ENCODE measurements at regions not wholly inside any gene's neighbourhood (a gene's known extent, or its start where the extent isn't known, plus 50 kb on each side); places are given as distances from the start of the nearest gene placed in this dataset.

DNA sequence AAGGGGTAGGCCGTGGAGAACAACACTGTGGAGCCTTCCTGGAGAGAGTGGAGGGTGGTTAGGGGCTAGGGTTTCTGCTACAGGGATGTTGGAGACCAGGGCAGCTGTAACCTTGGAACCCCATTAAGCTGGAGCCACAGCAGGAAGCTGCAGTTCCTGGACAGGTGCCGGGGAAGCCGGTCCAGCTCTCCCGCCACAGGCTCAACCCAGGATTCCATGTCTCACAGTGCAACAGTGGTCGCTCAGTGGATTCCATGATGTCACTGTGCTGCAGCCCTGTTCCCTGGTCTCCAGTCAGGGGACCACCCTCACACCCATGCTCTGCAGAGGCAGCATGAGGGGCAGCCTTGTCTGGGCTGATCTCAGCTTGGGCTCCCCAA, 264.6 kb upstream of the CDYL start:
- no peak overlapping the region for H3K4me3 ChIP-seq (ENCODE audit: low read depth, low read length)
- ChIA-PET CTCF (no interaction called here), POLR2A (no interaction called here)
- no peaks in the 10 kb centered on the region for H3K36me3 ChIP-seq (ENCODE audit: control insufficient read depth, insufficient read depth, low read length)
- H3K27me3 ChIP-seq (ENCODE audit: control insufficient read depth, insufficient read depth, low read length), result no peaks in the 10 kb centered on the region
- TF ChIP-seq, protein P1, sequence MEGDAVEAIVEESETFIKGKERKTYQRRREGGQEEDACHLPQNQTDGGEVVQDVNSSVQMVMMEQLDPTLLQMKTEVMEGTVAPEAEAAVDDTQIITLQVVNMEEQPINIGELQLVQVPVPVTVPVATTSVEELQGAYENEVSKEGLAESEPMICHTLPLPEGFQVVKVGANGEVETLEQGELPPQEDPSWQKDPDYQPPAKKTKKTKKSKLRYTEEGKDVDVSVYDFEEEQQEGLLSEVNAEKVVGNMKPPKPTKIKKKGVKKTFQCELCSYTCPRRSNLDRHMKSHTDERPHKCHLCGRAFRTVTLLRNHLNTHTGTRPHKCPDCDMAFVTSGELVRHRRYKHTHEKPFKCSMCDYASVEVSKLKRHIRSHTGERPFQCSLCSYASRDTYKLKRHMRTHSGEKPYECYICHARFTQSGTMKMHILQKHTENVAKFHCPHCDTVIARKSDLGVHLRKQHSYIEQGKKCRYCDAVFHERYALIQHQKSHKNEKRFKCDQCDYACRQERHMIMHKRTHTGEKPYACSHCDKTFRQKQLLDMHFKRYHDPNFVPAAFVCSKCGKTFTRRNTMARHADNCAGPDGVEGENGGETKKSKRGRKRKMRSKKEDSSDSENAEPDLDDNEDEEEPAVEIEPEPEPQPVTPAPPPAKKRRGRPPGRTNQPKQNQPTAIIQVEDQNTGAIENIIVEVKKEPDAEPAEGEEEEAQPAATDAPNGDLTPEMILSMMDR (IDR thresholded peaks at IDR 0.05; ENCODE audit: insufficient read depth, low read depth, low read length), result no peak
- no peak for DNase-seq (ENCODE audit: low read depth)

DNA sequence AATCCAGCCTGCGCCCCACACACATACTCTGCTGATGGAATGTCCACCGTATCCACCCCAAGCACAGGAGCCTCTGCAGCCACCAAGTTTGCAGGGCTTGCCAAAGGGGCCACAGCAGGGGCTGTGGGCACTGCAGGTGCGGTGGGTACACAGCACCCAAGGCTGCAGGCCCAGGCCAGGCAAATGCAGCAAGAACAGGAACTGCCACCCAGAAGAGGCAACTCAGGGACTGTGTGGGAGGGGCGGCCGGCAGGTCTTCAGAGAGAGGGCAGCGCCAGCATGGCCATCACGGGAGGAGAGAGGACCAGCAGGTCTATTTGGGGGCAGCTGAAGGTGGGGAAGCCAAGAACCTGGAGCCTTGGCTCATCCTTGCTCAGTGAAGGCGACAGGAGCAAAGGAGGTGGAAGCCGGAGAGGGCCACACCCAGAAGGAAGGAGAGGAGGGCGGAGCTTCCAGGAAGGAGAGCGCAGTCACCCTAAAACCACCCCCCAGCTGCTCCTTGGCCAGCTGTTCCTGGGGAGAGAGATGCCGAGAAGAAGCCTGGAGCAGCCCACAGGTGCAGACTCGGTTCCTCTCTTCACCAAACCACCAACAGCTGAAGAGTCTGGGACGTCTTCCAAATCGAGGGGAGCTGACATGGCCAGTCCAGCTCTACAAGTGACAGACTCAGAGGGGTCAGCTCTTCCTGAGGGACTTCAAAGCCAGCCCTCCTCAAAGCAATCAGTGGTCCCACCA, 265.1 kb upstream of the CDYL start:
- ChIA-PET CTCF (no interaction called here), POLR2A (no interaction called here)
- H3K27me3 ChIP-seq (ENCODE audit: control insufficient read depth, insufficient read depth, low read length), result no peaks in the 10 kb centered on the region
- no peak for DNase-seq (ENCODE audit: low read depth)
- no peak overlapping the region for H3K4me3 ChIP-seq (ENCODE audit: low read depth, low read length)
- TF ChIP-seq, protein P1 (IDR thresholded peaks at IDR 0.05; ENCODE audit: insufficient read depth, low read depth, low read length), result no peak
- H3K36me3 ChIP-seq (ENCODE audit: control insufficient read depth, insufficient read depth, low read length), result no peaks in the 10 kb centered on the region

DNA sequence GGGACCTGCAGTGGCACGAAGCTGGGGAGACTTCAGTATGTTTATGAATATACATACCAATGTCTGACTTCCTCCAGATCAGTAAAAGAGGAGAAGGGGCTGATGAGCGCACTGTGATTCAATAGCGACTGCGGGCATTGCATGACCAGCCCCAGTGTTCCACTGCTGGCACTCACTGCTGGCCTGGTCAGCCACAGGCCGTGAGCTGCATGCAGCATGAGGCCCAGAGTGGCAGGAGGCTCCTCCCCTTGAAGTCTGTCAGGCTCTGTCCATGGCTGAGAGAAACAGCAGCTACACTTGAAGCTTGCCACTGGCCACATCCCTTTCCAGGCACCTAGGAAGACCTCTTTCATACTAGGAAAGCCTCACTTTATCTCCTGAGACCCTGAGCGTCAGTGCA, 265.9 kb upstream of the CDYL start:
- TF ChIP-seq, protein P1 (IDR thresholded peaks at IDR 0.05; ENCODE audit: insufficient read depth, low read depth, low read length), result no peak
- H3K4me3 ChIP-seq (ENCODE audit: low read depth, low read length), result no peak overlapping the region
- CTCF ChIA-PET, result no interaction called here
- no peak for DNase-seq (ENCODE audit: low read depth)
- POLR2A ChIA-PET, result no interaction called here
- no peaks in the 10 kb centered on the region for H3K36me3 ChIP-seq (ENCODE audit: control insufficient read depth, insufficient read depth, low read length)
- H3K27me3 ChIP-seq (ENCODE audit: control insufficient read depth, insufficient read depth, low read length), result no peaks in the 10 kb centered on the region

DNA sequence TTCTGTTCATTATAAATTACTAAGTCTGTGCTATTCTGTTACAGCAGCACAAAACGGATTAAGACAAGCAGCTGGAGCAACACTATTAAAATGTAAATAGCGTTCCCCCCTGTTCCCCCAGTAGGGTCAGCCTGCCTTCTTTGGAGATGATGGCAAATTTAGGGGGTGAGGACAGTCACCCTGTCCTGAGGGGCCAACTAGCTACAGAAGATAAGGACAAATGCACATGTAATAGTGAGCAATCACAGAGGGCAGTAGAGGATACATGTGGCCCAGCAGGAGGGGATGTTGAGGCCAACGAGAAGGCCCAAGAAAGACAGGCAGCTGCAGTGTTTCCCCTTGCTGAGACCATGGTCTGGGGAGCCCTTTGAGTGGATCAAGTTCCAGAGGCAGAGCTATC, 266.7 kb upstream of the CDYL start:
- DNase-seq (ENCODE audit: low read depth), result no peak
- Histone ChIP-seq H3K27me3 (ENCODE audit: control insufficient read depth, insufficient read depth, low read length) (no peaks in the 10 kb centered on the region), H3K36me3 (ENCODE audit: control insufficient read depth, insufficient read depth, low read length) (no peaks in the 10 kb centered on the region), H3K4me3 (ENCODE audit: low read depth, low read length) (no peak overlapping the region)
- ChIA-PET POLR2A (no interaction called here), CTCF (no interaction called here)
- TF ChIP-seq, protein P1 (IDR thresholded peaks at IDR 0.05; ENCODE audit: insufficient read depth, low read depth, low read length), result no peak

DNA sequence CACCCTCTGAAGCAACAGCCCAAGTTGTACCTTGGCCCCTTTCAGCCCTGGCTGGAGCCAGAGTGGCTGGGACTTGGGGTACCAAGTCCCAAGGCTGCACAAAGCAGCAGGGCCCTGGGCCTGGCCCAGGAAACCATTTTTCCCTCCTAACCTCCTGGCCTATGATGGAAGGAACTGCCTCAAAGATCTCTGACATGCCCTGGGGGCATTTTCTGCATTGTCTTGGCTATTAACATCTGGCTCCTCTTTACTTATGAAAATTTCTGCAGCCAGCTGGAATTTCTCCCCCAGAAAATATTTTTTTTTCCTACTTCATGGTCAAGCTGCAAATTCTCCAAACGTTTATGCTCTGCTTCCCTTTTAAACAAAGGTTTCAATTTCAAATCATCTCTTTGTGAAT, 269.4 kb upstream of the CDYL start:
- Histone ChIP-seq H3K36me3 (ENCODE audit: control insufficient read depth, insufficient read depth, low read length) (no peaks in the 10 kb centered on the region), H3K27me3 (ENCODE audit: control insufficient read depth, insufficient read depth, low read length) (no peaks in the 10 kb centered on the region; the same call in 1 of the 2 replicates), H3K4me3 (ENCODE audit: low read depth, low read length) (no peak overlapping the region)
- no peak for DNase-seq (ENCODE audit: low read depth)
- CTCF ChIA-PET, result no interaction called here
- POLR2A ChIA-PET, result no interaction called here
- TF ChIP-seq, protein P1 (IDR thresholded peaks at IDR 0.05; ENCODE audit: insufficient read depth, low read depth, low read length), result no peak
